ENCODE measurements at regions not wholly inside any gene's neighbourhood (a gene's known extent, or its start where the extent isn't known, plus 50 kb on each side); places are given as distances from the start of the nearest gene placed in this dataset.
A peak's percentile ranks its signal among the peaks of the same experiment; 100 is the strongest.

DNA sequence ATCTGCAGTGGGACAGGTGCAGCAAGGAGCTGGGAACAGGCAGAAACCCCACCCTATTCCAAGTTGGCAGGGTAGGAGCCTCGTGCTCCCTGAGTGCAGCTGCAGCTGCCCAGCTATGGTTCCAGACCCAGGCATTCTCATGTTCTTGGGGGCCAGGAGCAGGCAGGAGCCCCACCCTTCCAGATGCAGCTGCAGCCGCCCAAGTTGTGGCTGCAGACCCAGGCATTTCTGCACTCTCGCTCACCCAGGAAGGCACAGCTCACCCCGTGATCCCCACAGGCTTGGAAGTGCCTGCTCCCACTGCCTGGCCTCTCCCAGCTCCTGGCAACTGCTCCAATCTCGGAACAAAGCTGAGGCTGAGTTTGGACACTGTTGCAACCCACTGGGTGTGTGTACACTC lies 275.8 kb upstream of the ADRA1B start:
- Histone ChIP-seq H3K4me3 (ENCODE audit: low read depth, low read length) (no peak overlapping the region), H3K9me3 (ENCODE audit: control insufficient read depth, insufficient read depth, low read length) (no peaks in the 10 kb centered on the region), H3K27ac (ENCODE audit: low read depth, low read length) (no peak overlapping the region), H3K36me3 (ENCODE audit: control insufficient read depth, insufficient read depth, low read length) (no peaks in the 10 kb centered on the region), H3K4me1 (ENCODE audit: control insufficient read depth, insufficient read depth, low read length) (no peaks in the 10 kb centered on the region), H3K27me3 (ENCODE audit: control insufficient read depth, insufficient read depth, low read length) (no peaks in the 10 kb centered on the region)
- 83% methylated on average over 5 of the region's 5 CpGs for WGBS (ENCODE audit: insufficient coverage)
- no peak for DNase-seq (ENCODE audit: low read depth in 4 of 6, low spot score in 6 of 6)

- Histone ChIP-seq H3K9me3 (ENCODE audit: control insufficient read depth, insufficient read depth, low read length) (no peaks in the 10 kb centered on the region), H3K36me3 (ENCODE audit: control insufficient read depth, insufficient read depth, low read length) (no peaks in the 10 kb centered on the region), H3K27ac (ENCODE audit: low read depth, low read length) (no peak overlapping the region), H3K4me1 (ENCODE audit: control insufficient read depth, insufficient read depth, low read length) (no peaks in the 10 kb centered on the region), H3K4me3 (ENCODE audit: low read depth, low read length) (no peak overlapping the region), H3K27me3 (ENCODE audit: control insufficient read depth, insufficient read depth, low read length) (no peaks in the 10 kb centered on the region)
- WGBS (ENCODE audit: insufficient coverage) = 91% methylated on average over 5 of the region's 5 CpGs
- DNase-seq (ENCODE audit: low read depth in 4 of 6, low spot score in 6 of 6) = no peak
These were observed 275.4 kb upstream of the ADRA1B start for GRCh38 chr5:159640921-159641320.

- no peak overlapping the region for H3K27ac ChIP-seq (ENCODE audit: low read depth, low read length)
- no peak overlapping the region for H3K4me3 ChIP-seq (ENCODE audit: low read depth, low read length)
- H3K27me3 ChIP-seq (ENCODE audit: control insufficient read depth, insufficient read depth, low read length) = no peaks in the 10 kb centered on the region
- H3K9me3 ChIP-seq (ENCODE audit: control insufficient read depth, insufficient read depth, low read length) = no peaks in the 10 kb centered on the region
- DNase-seq (ENCODE audit: low read depth in 4 of 6, low spot score in 6 of 6) = no peak
- no peaks in the 10 kb centered on the region for H3K4me1 ChIP-seq (ENCODE audit: control insufficient read depth, insufficient read depth, low read length)
- H3K36me3 ChIP-seq (ENCODE audit: control insufficient read depth, insufficient read depth, low read length) = no peaks in the 10 kb centered on the region
- 95% methylated on average over 7 of the region's 7 CpGs for WGBS (ENCODE audit: insufficient coverage)
These were observed 274.8 kb upstream of the ADRA1B start for GRCh38 chr5:159641371-159642039.

GRCh38 chr5:159642379-159642778 lies 273.9 kb upstream of the ADRA1B start:
- no peaks in the 10 kb centered on the region for H3K36me3 ChIP-seq (ENCODE audit: control insufficient read depth, insufficient read depth, low read length)
- no peaks in the 10 kb centered on the region for H3K27me3 ChIP-seq (ENCODE audit: control insufficient read depth, insufficient read depth, low read length)
- DNase-seq (ENCODE audit: low read depth in 4 of 6, low spot score in 6 of 6) = no peak
- H3K9me3 ChIP-seq (ENCODE audit: control insufficient read depth, insufficient read depth, low read length) = no peaks in the 10 kb centered on the region
- no peaks in the 10 kb centered on the region for H3K4me1 ChIP-seq (ENCODE audit: control insufficient read depth, insufficient read depth, low read length)
- no CpG with 5 or more reads among the region's 2 CpGs for WGBS (ENCODE audit: insufficient coverage)
- no peak overlapping the region for H3K4me3 ChIP-seq (ENCODE audit: low read depth, low read length)
- H3K27ac ChIP-seq (ENCODE audit: low read depth, low read length) = no peak overlapping the region

GRCh38 chr5:159644053-159644452 lies 272.2 kb upstream of the ADRA1B start:
- DNase-seq (ENCODE audit: low read depth in 4 of 6, low spot score in 6 of 6) = no peak
- H3K9me3 ChIP-seq (ENCODE audit: control insufficient read depth, insufficient read depth, low read length) = no peaks in the 10 kb centered on the region
- no peaks in the 10 kb centered on the region for H3K4me1 ChIP-seq (ENCODE audit: control insufficient read depth, insufficient read depth, low read length)
- no peak overlapping the region for H3K4me3 ChIP-seq (ENCODE audit: low read depth, low read length)
- H3K27ac ChIP-seq (ENCODE audit: low read depth, low read length) = no peak overlapping the region
- WGBS (ENCODE audit: insufficient coverage) = 0% methylated on average over 1 of the region's 1 CpG
- no peaks in the 10 kb centered on the region for H3K36me3 ChIP-seq (ENCODE audit: control insufficient read depth, insufficient read depth, low read length)
- H3K27me3 ChIP-seq (ENCODE audit: control insufficient read depth, insufficient read depth, low read length) = no peaks in the 10 kb centered on the region

GRCh38 chr5:159645179-159645846 lies 271.0 kb upstream of the ADRA1B start:
- H3K4me1 ChIP-seq (ENCODE audit: control insufficient read depth, insufficient read depth, low read length) = no peaks in the 10 kb centered on the region
- no peaks in the 10 kb centered on the region for H3K9me3 ChIP-seq (ENCODE audit: control insufficient read depth, insufficient read depth, low read length)
- no peak overlapping the region for H3K4me3 ChIP-seq (ENCODE audit: low read depth, low read length)
- 37% methylated on average over 3 of the region's 7 CpGs for WGBS (ENCODE audit: insufficient coverage)
- H3K27ac ChIP-seq (ENCODE audit: low read depth, low read length) = no peak overlapping the region
- peak in 1 of 6 donors; percentile 65 for DNase-seq (ENCODE audit: low read depth in 4 of 6, low spot score in 6 of 6)
- no peaks in the 10 kb centered on the region for H3K36me3 ChIP-seq (ENCODE audit: control insufficient read depth, insufficient read depth, low read length)
- no peaks in the 10 kb centered on the region for H3K27me3 ChIP-seq (ENCODE audit: control insufficient read depth, insufficient read depth, low read length)

DNA sequence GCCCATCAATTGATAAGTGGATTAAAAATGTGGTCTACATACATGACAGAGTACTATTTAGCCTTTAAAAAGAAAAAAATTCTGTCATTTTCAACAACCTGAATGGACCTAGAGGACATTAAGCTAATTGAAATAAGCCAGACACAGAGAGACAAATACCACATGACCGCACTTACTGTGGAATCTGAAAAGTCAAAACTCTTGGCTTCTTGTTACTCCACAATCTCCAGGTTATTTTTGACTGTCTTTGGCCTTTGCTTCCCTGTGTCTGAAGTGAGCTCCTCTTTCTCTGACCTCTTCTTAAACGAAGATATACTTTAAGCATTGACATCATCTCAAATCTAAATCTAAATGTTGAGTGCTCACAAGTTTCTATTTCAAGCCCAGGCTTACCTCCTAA lies 265.5 kb upstream of the ADRA1B start:
- no peak for DNase-seq (ENCODE audit: low read depth in 4 of 6, low spot score in 6 of 6)
- Histone ChIP-seq H3K9me3 (ENCODE audit: control insufficient read depth, insufficient read depth, low read length) (no peaks in the 10 kb centered on the region), H3K36me3 (ENCODE audit: control insufficient read depth, insufficient read depth, low read length) (no peaks in the 10 kb centered on the region), H3K4me3 (ENCODE audit: low read depth, low read length) (no peak overlapping the region), H3K27me3 (ENCODE audit: control insufficient read depth, insufficient read depth, low read length) (no peaks in the 10 kb centered on the region), H3K27ac (ENCODE audit: low read depth, low read length) (no peak overlapping the region), H3K4me1 (ENCODE audit: control insufficient read depth, insufficient read depth, low read length) (no peaks in the 10 kb centered on the region)
- 100% methylated on average over 2 of the region's 2 CpGs for WGBS (ENCODE audit: insufficient coverage)

GRCh38 chr5:159655757-159656409 lies 260.4 kb upstream of the ADRA1B start:
- no peak for DNase-seq (ENCODE audit: low read depth in 4 of 6, low spot score in 6 of 6)
- no peak overlapping the region for H3K27ac ChIP-seq (ENCODE audit: low read depth, low read length)
- 73% methylated on average over 1 of the region's 3 CpGs for WGBS (ENCODE audit: insufficient coverage)
- H3K4me3 ChIP-seq (ENCODE audit: low read depth, low read length) = no peak overlapping the region
- no peaks in the 10 kb centered on the region for H3K27me3 ChIP-seq (ENCODE audit: control insufficient read depth, insufficient read depth, low read length)
- no peaks in the 10 kb centered on the region for H3K9me3 ChIP-seq (ENCODE audit: control insufficient read depth, insufficient read depth, low read length)
- no peaks in the 10 kb centered on the region for H3K36me3 ChIP-seq (ENCODE audit: control insufficient read depth, insufficient read depth, low read length)
- no peaks in the 10 kb centered on the region for H3K4me1 ChIP-seq (ENCODE audit: control insufficient read depth, insufficient read depth, low read length)

DNA sequence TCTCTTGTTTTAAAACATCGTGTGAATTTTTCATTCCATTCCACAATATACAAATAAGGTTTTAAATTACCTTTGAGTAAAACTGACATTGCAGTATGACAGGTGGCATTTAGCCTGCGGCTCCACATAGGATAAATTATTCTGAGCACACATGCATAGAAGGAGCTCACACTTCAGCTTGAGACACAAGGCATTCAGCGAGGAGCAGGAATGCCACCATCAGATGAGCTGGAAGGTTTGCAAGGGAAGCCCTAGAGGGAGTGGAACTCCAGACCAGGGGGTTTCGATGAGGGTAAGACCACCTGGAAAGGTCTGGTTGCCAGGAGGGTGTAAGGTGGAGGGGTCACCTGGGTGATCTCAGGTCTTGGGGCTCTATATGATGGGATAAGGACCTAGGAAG lies 259.0 kb upstream of the ADRA1B start:
- no peaks in the 10 kb centered on the region for H3K4me1 ChIP-seq (ENCODE audit: control insufficient read depth, insufficient read depth, low read length)
- no peaks in the 10 kb centered on the region for H3K27me3 ChIP-seq (ENCODE audit: control insufficient read depth, insufficient read depth, low read length)
- no peak for DNase-seq (ENCODE audit: low read depth in 4 of 6, low spot score in 6 of 6)
- no peaks in the 10 kb centered on the region for H3K36me3 ChIP-seq (ENCODE audit: control insufficient read depth, insufficient read depth, low read length)
- no peak overlapping the region for H3K27ac ChIP-seq (ENCODE audit: low read depth, low read length)
- H3K4me3 ChIP-seq (ENCODE audit: low read depth, low read length) = no peak overlapping the region
- WGBS (ENCODE audit: insufficient coverage) = 81% methylated on average over 3 of the region's 4 CpGs
- H3K9me3 ChIP-seq (ENCODE audit: control insufficient read depth, insufficient read depth, low read length) = no peaks in the 10 kb centered on the region

DNA sequence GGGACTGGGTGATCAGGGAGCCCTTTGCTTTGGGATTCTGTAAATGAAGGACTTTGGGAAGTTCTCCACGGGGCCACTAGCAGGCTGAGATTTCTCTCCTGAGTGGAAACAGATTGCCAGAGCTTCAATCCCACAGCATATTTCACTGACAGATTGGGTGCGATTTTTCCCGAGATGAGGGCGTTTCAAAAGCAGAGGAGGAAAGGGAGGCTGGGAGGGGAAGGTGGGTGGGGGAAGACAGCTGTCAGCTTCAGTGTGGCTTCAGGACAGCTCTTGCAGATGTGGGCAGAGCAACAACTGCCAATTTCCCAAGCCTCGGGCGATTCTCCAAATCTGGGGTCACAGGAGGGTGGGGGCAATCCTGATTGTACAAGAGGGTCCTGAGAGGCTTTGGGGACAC lies 258.5 kb upstream of the ADRA1B start:
- WGBS (ENCODE audit: insufficient coverage) = 37% methylated on average over 2 of the region's 6 CpGs
- no peak overlapping the region for H3K27ac ChIP-seq (ENCODE audit: low read depth, low read length)
- DNase-seq (ENCODE audit: low read depth in 4 of 6, low spot score in 6 of 6) = peak in 1 of 6 donors; percentile 69
- H3K4me3 ChIP-seq (ENCODE audit: low read depth, low read length) = no peak overlapping the region
- H3K4me1 ChIP-seq (ENCODE audit: control insufficient read depth, insufficient read depth, low read length) = no peaks in the 10 kb centered on the region
- no peaks in the 10 kb centered on the region for H3K36me3 ChIP-seq (ENCODE audit: control insufficient read depth, insufficient read depth, low read length)
- H3K27me3 ChIP-seq (ENCODE audit: control insufficient read depth, insufficient read depth, low read length) = no peaks in the 10 kb centered on the region
- no peaks in the 10 kb centered on the region for H3K9me3 ChIP-seq (ENCODE audit: control insufficient read depth, insufficient read depth, low read length)
